GM20000 (cell line): ENCODE measurements at regions not wholly inside any gene's neighbourhood (a gene's known extent, or its start where the extent isn't known, plus 50 kb on each side); places are given as distances from the start of the nearest gene placed in this dataset.

ENCODE experiments used
- DNase-seq: peaks from one replicate; pipeline ENCODE4 v3.0.0; 2012; ENCODE audit warnings: low spot score
- CTCF ChIP-seq: IDR thresholded peaks from 2 replicates; pipeline ENCODE4 v1.5.1; 2012; ENCODE audit warnings: mild to moderate bottlenecking, control low read depth; ENCODE audit errors: extremely low read depth, missing control alignments

GRCh38 chr3:156017352-156018030 is 102.9 kb upstream of the KCNAB1 start:
- DNase-seq, result no peak
- TF ChIP-seq CTCF, result no peak

GRCh38 chr3:156024904-156025533 is 95.4 kb upstream of the KCNAB1 start:
- DNase-seq, result no peak
- no peak for TF ChIP-seq CTCF

- TF ChIP-seq CTCF, result no peak
- DNase-seq, result no peak
These were observed 91.2 kb upstream of the KCNAB1 start for GRCh38 chr3:156029208-156029607.

GRCh38 chr3:156030723-156031122 is 89.7 kb upstream of the KCNAB1 start:
- no peak for TF ChIP-seq CTCF
- DNase-seq, result no peak

GRCh38 chr3:156033428-156033827 is 87.0 kb upstream of the KCNAB1 start:
- DNase-seq, result no peak
- TF ChIP-seq CTCF, result no peak

GRCh38 chr3:156035158-156035557 is 85.2 kb upstream of the KCNAB1 start:
- DNase-seq, result no peak
- no peak for TF ChIP-seq CTCF

GRCh38 chr3:156036258-156037053 is 83.9 kb upstream of the KCNAB1 start:
- no peak for TF ChIP-seq CTCF
- DNase-seq, result no peak
